GM23338 (cell line): ENCODE measurements at regions not wholly inside any gene's neighbourhood (a gene's known extent, or its start where the extent isn't known, plus 50 kb on each side); places are given as distances from the start of the nearest gene placed in this dataset.

Source experiments
- CTCF ChIP-seq, 2 experiments: fragments of 200-600 bp in 1 of 2; sonication (generic) in 1 of 2; conservative IDR thresholded peaks; 2 replicates each; pipeline versions ENCODE4 v1.5.1 to v1.6.1; 2016 to 2017; ENCODE audit warnings: antibody characterized with exemption in 2 of 2, low read depth in 2 of 2, mild to moderate bottlenecking in 2 of 2, moderate library complexity in 1 of 2
- EZH2 ChIP-seq: fragments of 200-600 bp; sonication (generic); IDR thresholded peaks from one replicate; pipeline ENCODE4 v1.8.0; 2017; ENCODE audit warnings: antibody characterized with exemption, mild to moderate bottlenecking, low read depth; ENCODE audit not compliant: unreplicated experiment
- EZH2phosphoT487 ChIP-seq: fragments of 200-600 bp; sonication (generic); IDR thresholded peaks from one replicate; pipeline ENCODE4 v1.8.1; 2018; ENCODE audit warnings: antibody characterized with exemption; ENCODE audit not compliant: unreplicated experiment
- JUNB ChIP-seq: IDR thresholded peaks from one replicate; pipeline ENCODE4 v1.6.1; 2016; ENCODE audit warnings: antibody characterized with exemption; ENCODE audit not compliant: unreplicated experiment
- POLR2AphosphoS5 ChIP-seq: IDR thresholded peaks from 2 replicates; pipeline ENCODE4 v1.6.1; 2016; ENCODE audit warnings: antibody characterized with exemption, low read depth
- REST ChIP-seq: IDR thresholded peaks from one replicate; pipeline ENCODE4 v1.6.1; 2018; ENCODE audit warnings: antibody characterized with exemption; ENCODE audit not compliant: unreplicated experiment
- ZNF114 ChIP-seq: fragments of 250-450 bp; sonication (Bioruptor Pico); IDR thresholded peaks from 2 replicates; pipeline ENCODE4 v1.5.0; 2020; ENCODE audit warnings: mild to moderate bottlenecking, moderate library complexity
- ZNF462 ChIP-seq: fragments of 250-450 bp; sonication (Bioruptor Pico); IDR thresholded peaks from 2 replicates; pipeline ENCODE4 v1.5.0; 2020; ENCODE audit warnings: mild to moderate bottlenecking, moderate library complexity

- TF ChIP-seq CTCF (conservative IDR thresholded peaks at IDR 0.05; ENCODE audit: low read depth in 2 of 2) (no peak), EZH2phosphoT487 (no peak), JUNB (no peak), POLR2AphosphoS5 (no peak), ZNF462 (CRISPR knock-in tag) (no peak), EZH2 (no peak), REST (no peak), ZNF114 (no peak)
Observed at GRCh38 chr4:66814277-66814676, 731.0 kb downstream of the CENPC start.
